ENCODE measurements at regions not wholly inside any gene's neighbourhood (a gene's known extent, or its start where the extent isn't known, plus 50 kb on each side); places are given as distances from the start of the nearest gene placed in this dataset.

- H2BK15ac ChIP-seq (ENCODE audit: low read length): no peak overlapping the region
- no peak overlapping the region for H2BK120ac ChIP-seq (replicated peaks; ENCODE audit: low read depth, low read length)
- H3K9me3 ChIP-seq (ENCODE audit: insufficient read depth in 2 of 2, low read depth in 1 of 2, low read length in 1 of 2): no peaks in the 10 kb centered on the region
- no peaks in the 10 kb centered on the region for H3K4me1 ChIP-seq (replicated peaks in 1 of 4; ENCODE audit: control insufficient read depth in 3 of 4, insufficient read depth in 4 of 4, low read length in 3 of 4)
- H4K5ac ChIP-seq (ENCODE audit: insufficient read length, low read depth, low read length): no peak overlapping the region
- H4K8ac ChIP-seq (ENCODE audit: extremely low read depth, insufficient read depth, low read length): no peak overlapping the region
- no peak overlapping the region for H3K4me3 ChIP-seq (ENCODE audit: extremely low read depth in 1 of 4, insufficient read depth in 2 of 4, low read depth in 3 of 4, low read length in 4 of 4)
- POLR2A ChIA-PET (ENCODE audit: partially characterized antibody): no interaction called here
- no peak overlapping the region for H2AFZ ChIP-seq (ENCODE audit: low read length)
- FAIRE-seq (no peak), DNase-seq (ENCODE audit: low read depth in 1 of 2, low spot score in 2 of 2) (no peak)
- CTCF ChIA-PET (ENCODE audit: partially characterized antibody): no interaction called here
- H3K9ac ChIP-seq (replicated peaks in 1 of 4; ENCODE audit: extremely low read depth in 1 of 4, low read depth in 3 of 4, low read length in 3 of 4): no peak overlapping the region
- H2AK5ac ChIP-seq (ENCODE audit: low read depth, low read length): no peak overlapping the region
- H3K4me2 ChIP-seq (ENCODE audit: insufficient read depth in 1 of 2, low read depth in 2 of 2, low read length in 2 of 2): no peak overlapping the region
- no peak overlapping the region for H2BK5ac ChIP-seq (ENCODE audit: low read depth, low read length)
- no peak overlapping the region for H4K91ac ChIP-seq (replicated peaks; ENCODE audit: insufficient read length, low read length)
- H2BK20ac ChIP-seq (ENCODE audit: low read length): no peak overlapping the region
- H3K56ac ChIP-seq (replicated peaks; ENCODE audit: insufficient read length, low read depth, low read length): no peak overlapping the region
- WGBS, 2 experiments (ENCODE audit: extremely low coverage in 1 of 2, insufficient coverage in 1 of 2, insufficient read length in 1 of 2, insufficient replicate concordance in 2 of 2, low coverage in 1 of 2, low lambda C conversion rate in 2 of 2, missing lambda C conversion rate in 1 of 2): 98% methylated on average over 3 of the region's 3 CpGs; no CpG with 5 or more reads in 1 of the 2 experiments
- no peak overlapping the region for H3K23ac ChIP-seq (ENCODE audit: insufficient read length)
- no peak overlapping the region for H3K27ac ChIP-seq (ENCODE audit: low read depth, low read length)
- no peaks in the 10 kb centered on the region for H3K79me2 ChIP-seq (ENCODE audit: control insufficient read depth in 1 of 2, insufficient read depth in 2 of 2, low read length in 2 of 2)
- TF ChIP-seq NRF1 (IDR thresholded peaks at IDR 0.05; ENCODE audit: low read depth, low read length) (no peak), TBP (IDR thresholded peaks at IDR 0.05; ENCODE audit: low read depth, low read length) (no peak), CTBP2 (IDR thresholded peaks at IDR 0.05; ENCODE audit: borderline replicate concordance, insufficient read depth, insufficient read length, low read length) (no peak), SAP30 (IDR thresholded peaks at IDR 0.05; ENCODE audit: insufficient read depth, insufficient replicate concordance, low read length) (no peak), POU5F1 (IDR thresholded peaks at IDR 0.05; ENCODE audit: low read depth, low read length) (no peak), USF2 (IDR thresholded peaks at IDR 0.05; ENCODE audit: low read length) (no peak), EZH2 (IDR thresholded peaks at IDR 0.05; ENCODE audit: low read depth, low read length, severe bottlenecking) (no peak), JUN (IDR thresholded peaks at IDR 0.05; ENCODE audit: low read depth, low read length) (no peak), GABPA (IDR thresholded peaks at IDR 0.05; ENCODE audit: borderline replicate concordance, insufficient read depth, low read length) (no peak), RBBP5 (IDR thresholded peaks at IDR 0.05; ENCODE audit: borderline replicate concordance, low read depth, low read length) (no peak), JUND (IDR thresholded peaks at IDR 0.05; ENCODE audit: low read length) (no peak), SRF (IDR thresholded peaks at IDR 0.05; ENCODE audit: low read depth, low read length) (no peak)
- no peak overlapping the region for H3K18ac ChIP-seq (ENCODE audit: extremely low read depth, low read length)
- H3K79me1 ChIP-seq (ENCODE audit: low read depth, low read length): no peaks in the 10 kb centered on the region
- H2BK12ac ChIP-seq (ENCODE audit: low read depth, low read length): no peak overlapping the region
- H3K27me3 ChIP-seq (replicated peaks in 1 of 4; ENCODE audit: control insufficient read depth in 3 of 4, extremely low read depth in 1 of 4, insufficient read depth in 3 of 4, low read length in 3 of 4): no peaks in the 10 kb centered on the region
- H3K4ac ChIP-seq (replicated peaks; ENCODE audit: insufficient read length, low read depth, low read length): no peak overlapping the region
- H3K36me3 ChIP-seq (ENCODE audit: control insufficient read depth in 2 of 4, insufficient read depth in 4 of 4, low read length in 3 of 4): no peaks in the 10 kb centered on the region
- H3K14ac ChIP-seq (ENCODE audit: insufficient read length): no peak overlapping the region
- H4K20me1 ChIP-seq (replicated peaks in 1 of 2; ENCODE audit: control insufficient read depth in 1 of 2, insufficient read depth in 2 of 2, low read length in 2 of 2): no peaks in the 10 kb centered on the region
- H3K23me2 ChIP-seq (ENCODE audit: low read depth, low read length): no peaks in the 10 kb centered on the region
Measured at GRCh38 chr9:79083621-79084020, 488.1 kb upstream of the TLE4 start.
